C4-2B (cell line): ENCODE measurements at regions not wholly inside any gene's neighbourhood (a gene's known extent, or its start where the extent isn't known, plus 50 kb on each side); places are given as distances from the start of the nearest gene placed in this dataset.

Source experiments
- ZFX ChIP-seq: fragments of 450-650 bp; IDR thresholded peaks from 2 replicates; pipeline ENCODE4 v1.6.1; 2017
- TF ChIP-seq, protein P1 (sequence below): fragments of 450-650 bp; conservative IDR thresholded peaks from 2 replicates; pipeline ENCODE4 v1.5.1; 2017; ENCODE audit warnings: mild to moderate bottlenecking

DNA sequence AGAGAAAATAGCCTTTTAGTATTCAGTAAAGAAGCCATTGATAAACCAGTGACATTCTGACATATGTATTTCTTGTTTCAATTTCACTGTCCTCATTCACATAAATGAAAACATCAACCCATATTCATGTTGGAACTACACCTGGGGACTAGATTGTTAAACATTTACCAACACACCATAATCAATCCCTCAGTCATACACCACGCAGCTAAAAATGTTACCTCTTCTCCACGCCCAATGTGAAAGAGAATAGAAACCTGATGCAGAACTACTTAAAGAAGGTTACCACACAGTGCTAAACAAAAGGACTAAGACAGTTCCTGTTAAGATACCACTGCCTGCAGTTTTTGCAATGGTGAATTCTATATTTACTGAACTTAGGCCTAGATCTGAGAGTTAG, 518.9 kb downstream of the PRELID2 start:
- TF ChIP-seq, protein P1, sequence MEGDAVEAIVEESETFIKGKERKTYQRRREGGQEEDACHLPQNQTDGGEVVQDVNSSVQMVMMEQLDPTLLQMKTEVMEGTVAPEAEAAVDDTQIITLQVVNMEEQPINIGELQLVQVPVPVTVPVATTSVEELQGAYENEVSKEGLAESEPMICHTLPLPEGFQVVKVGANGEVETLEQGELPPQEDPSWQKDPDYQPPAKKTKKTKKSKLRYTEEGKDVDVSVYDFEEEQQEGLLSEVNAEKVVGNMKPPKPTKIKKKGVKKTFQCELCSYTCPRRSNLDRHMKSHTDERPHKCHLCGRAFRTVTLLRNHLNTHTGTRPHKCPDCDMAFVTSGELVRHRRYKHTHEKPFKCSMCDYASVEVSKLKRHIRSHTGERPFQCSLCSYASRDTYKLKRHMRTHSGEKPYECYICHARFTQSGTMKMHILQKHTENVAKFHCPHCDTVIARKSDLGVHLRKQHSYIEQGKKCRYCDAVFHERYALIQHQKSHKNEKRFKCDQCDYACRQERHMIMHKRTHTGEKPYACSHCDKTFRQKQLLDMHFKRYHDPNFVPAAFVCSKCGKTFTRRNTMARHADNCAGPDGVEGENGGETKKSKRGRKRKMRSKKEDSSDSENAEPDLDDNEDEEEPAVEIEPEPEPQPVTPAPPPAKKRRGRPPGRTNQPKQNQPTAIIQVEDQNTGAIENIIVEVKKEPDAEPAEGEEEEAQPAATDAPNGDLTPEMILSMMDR: no peak
- no peak for TF ChIP-seq ZFX
